Activated CD8-positive, alpha-beta T cell treated with anti-CD3 and anti-CD28 coated beads for 36 hours (primary cell): ENCODE measurements at regions not wholly inside any gene's neighbourhood (a gene's known extent, or its start where the extent isn't known, plus 50 kb on each side); places are given as distances from the start of the nearest gene placed in this dataset.

Experiments
- ATAC-seq: fragments of 200-7000 bp; cut with Tn5 transposase; one replicate; pipeline ENCODE4 v1.10.0; 2021; ENCODE audit warnings: mild to moderate bottlenecking, moderate library complexity
- CTCF ChIA-PET: fragments of 350-600 bp; sonication (Branson Sonifier 250); formaldehyde crosslinking; loops from one replicate; lab custom pipeline; 2021; ENCODE audit warnings: antibody characterized with exemption; lab: Charles Lee
- POLR2A ChIA-PET: fragments of 350-600 bp; sonication (Branson Sonifier 250); formaldehyde crosslinking; loops from one replicate; lab custom pipeline; 2021; ENCODE audit warnings: antibody characterized with exemption; lab: Charles Lee
- DNase-seq: peaks from one replicate; pipeline ENCODE4 v3.0.0-alpha.2; 2020
- H3K27ac Mint-ChIP-seq: one replicate; pipeline ENCODE4 v1.8.0; 2021; ENCODE audit warnings: mild to moderate bottlenecking, mixed read lengths
- H3K27me3 Mint-ChIP-seq: one replicate; pipeline ENCODE4 v1.8.0; 2021; ENCODE audit warnings: mixed read lengths
- H3K36me3 Mint-ChIP-seq: one replicate; pipeline ENCODE4 v1.8.0; 2021; ENCODE audit warnings: low read depth, mixed read lengths
- H3K4me1 Mint-ChIP-seq: one replicate; pipeline ENCODE4 v1.8.0; 2021; ENCODE audit warnings: low read depth, mixed read lengths
- H3K4me3 Mint-ChIP-seq: one replicate; pipeline ENCODE4 v1.8.0; 2021; ENCODE audit warnings: mild to moderate bottlenecking, moderate library complexity, mixed read lengths
- H3K9me3 Mint-ChIP-seq: one replicate; pipeline ENCODE4 v1.8.0; 2021; ENCODE audit warnings: mixed read lengths
- CTCF ChIP-seq: fragments of 200-600 bp; IDR thresholded peaks from one replicate; pipeline ENCODE4 v1.8.0; 2022; ENCODE audit warnings: antibody characterized with exemption, mild to moderate bottlenecking
- intact Hi-C: fragments of 100-400 bp; cut with micrococcal nuclease; formaldehyde crosslinking; loops from one replicate; pipeline ENCODE4 v1.10.0; 2022

GRCh38 chr2:186093174-186093573 lies 354.6 kb downstream of the FSIP2 start:
- Mint-ChIP-seq H3K9me3 (no peaks in the 10 kb centered on the region), H3K27me3 (no peaks in the 10 kb centered on the region), H3K4me1 (no peaks in the 10 kb centered on the region), H3K36me3 (no peaks in the 10 kb centered on the region), H3K4me3 (no peak overlapping the region), H3K27ac (no peak overlapping the region)
- ChIA-PET POLR2A (no interaction called here), CTCF (no interaction called here)
- intact Hi-C loops: no loop called here
- DNase-seq: no peak
- no peak for TF ChIP-seq CTCF
- ATAC-seq: no peak

DNA sequence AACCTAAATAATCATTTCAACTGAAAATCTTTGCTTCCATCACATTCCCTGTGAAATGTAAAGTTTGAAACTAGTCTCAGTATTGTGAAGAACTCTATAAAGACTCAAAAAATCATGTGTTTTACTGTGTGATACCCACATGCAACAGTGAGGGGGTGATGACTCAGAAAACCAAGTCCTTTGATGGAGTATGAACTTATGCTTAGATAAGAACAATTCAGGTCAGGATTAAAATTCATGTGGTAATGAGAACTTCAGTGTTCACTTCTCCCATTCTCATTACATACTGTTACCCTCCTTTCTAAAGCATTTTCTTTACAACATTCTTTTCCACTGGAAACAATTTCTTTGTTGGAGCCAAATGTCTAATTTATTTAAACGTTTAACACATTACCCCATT lies 360.2 kb downstream of the FSIP2 start:
- ChIA-PET CTCF (no interaction called here), POLR2A (no interaction called here)
- intact Hi-C loops: no loop called here
- H3K4me1 Mint-ChIP-seq: no peaks in the 10 kb centered on the region
- no peak for TF ChIP-seq CTCF
- H3K27ac Mint-ChIP-seq: no peak overlapping the region
- no peaks in the 10 kb centered on the region for H3K27me3 Mint-ChIP-seq
- no peak overlapping the region for H3K4me3 Mint-ChIP-seq
- H3K36me3 Mint-ChIP-seq: no peaks in the 10 kb centered on the region
- ATAC-seq: no peak
- DNase-seq: no peak
- H3K9me3 Mint-ChIP-seq: no peaks in the 10 kb centered on the region

DNA sequence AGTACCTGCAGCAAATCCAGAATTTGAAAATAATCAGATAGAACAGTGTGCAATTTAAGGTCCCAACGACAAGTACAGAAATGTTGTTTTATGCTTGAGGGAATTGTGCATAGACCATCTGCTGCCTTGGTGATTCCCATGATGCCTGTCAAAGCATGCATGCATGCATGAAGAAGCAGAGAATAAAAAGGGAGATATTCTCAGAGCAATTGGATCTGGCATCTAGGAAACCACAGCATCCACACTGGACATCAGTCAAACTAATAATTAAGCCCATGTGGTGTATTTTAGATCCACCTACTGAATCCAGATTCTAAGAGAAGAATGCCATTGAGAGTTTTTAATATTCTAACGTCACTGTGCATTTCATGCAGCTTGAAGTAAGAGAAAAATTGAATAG lies 361.2 kb downstream of the FSIP2 start:
- no peak overlapping the region for H3K4me3 Mint-ChIP-seq
- intact Hi-C loops: no loop called here
- ChIA-PET POLR2A (no interaction called here), CTCF (no interaction called here)
- H3K27me3 Mint-ChIP-seq: no peaks in the 10 kb centered on the region
- no peak overlapping the region for H3K27ac Mint-ChIP-seq
- H3K36me3 Mint-ChIP-seq: no peaks in the 10 kb centered on the region
- H3K9me3 Mint-ChIP-seq: no peaks in the 10 kb centered on the region
- TF ChIP-seq CTCF: no peak
- no peaks in the 10 kb centered on the region for H3K4me1 Mint-ChIP-seq
- ATAC-seq (no peak), DNase-seq (no peak)

DNA sequence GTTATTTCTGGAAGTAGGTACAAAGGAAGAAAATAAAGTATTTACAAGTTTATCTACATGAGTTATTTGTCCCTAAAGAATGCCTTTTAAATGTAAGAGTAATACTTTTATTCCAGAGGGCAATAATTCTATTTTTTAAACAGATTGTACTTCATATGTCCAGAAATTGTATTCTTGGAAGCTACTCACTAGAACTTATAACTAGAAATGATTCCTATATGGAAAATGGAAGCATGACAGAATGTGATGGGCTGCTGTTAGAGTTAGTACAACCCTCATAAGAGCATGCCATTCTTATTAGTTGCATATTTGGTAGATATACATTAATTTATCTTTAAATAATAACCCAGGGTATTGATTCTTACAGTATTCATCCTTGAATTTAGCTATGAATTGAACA lies 362.0 kb downstream of the FSIP2 start:
- intact Hi-C loops: no loop called here
- Mint-ChIP-seq H3K4me3 (no peak overlapping the region), H3K27ac (no peak overlapping the region), H3K4me1 (no peaks in the 10 kb centered on the region), H3K9me3 (no peaks in the 10 kb centered on the region), H3K36me3 (no peaks in the 10 kb centered on the region), H3K27me3 (no peaks in the 10 kb centered on the region)
- ChIA-PET CTCF (no interaction called here), POLR2A (no interaction called here)
- no peak for DNase-seq
- TF ChIP-seq CTCF: no peak
- ATAC-seq: no peak

GRCh38 chr2:186101616-186102015 lies 363.0 kb downstream of the FSIP2 start:
- ATAC-seq (no peak), DNase-seq (no peak)
- POLR2A ChIA-PET: no interaction called here
- peaks cover 1% of the 10 kb centered on the region for H3K9me3 Mint-ChIP-seq
- CTCF ChIA-PET: no interaction called here
- H3K36me3 Mint-ChIP-seq: no peaks in the 10 kb centered on the region
- H3K4me3 Mint-ChIP-seq: no peak overlapping the region
- H3K27ac Mint-ChIP-seq: no peak overlapping the region
- H3K27me3 Mint-ChIP-seq: no peaks in the 10 kb centered on the region
- intact Hi-C loops: no loop called here
- H3K4me1 Mint-ChIP-seq: no peaks in the 10 kb centered on the region
- no peak for TF ChIP-seq CTCF
